SK-N-SH (cell line): ENCODE measurements at regions not wholly inside any gene's neighbourhood (a gene's known extent, or its start where the extent isn't known, plus 50 kb on each side); places are given as distances from the start of the nearest gene placed in this dataset.

Experiments used
- CTCF ChIA-PET: fragments of 300-600, 350-600 bp; formaldehyde crosslinking; extraction: SDS; loops from one replicate; lab custom pipeline; 2021; lab: Yijun Ruan, JAX
- POLR2A ChIA-PET: fragments of 350-600 bp; sonication (Branson Sonifier 250); formaldehyde crosslinking; extraction: SDS; loops from one replicate; lab custom pipeline; 2020; ENCODE audit warnings: antibody characterized with exemption, inconsistent platforms; lab: Yijun Ruan, JAX
- DNase-seq: peaks from one replicate; pipeline ENCODE4 v3.0.0; 2012
- H2AFZ ChIP-seq: fragments of 200-600 bp; sonication (generic); 2 replicates; pipeline ENCODE4 v1.8.1; 2016; ENCODE audit warnings: antibody characterized with exemption, mild to moderate bottlenecking, low read depth
- H3F3A ChIP-seq: fragments of 200-600 bp; sonication (generic); replicated peaks from 2 replicates; pipeline ENCODE3; 2016; ENCODE audit warnings: antibody characterized with exemption, mild to moderate bottlenecking; ENCODE audit not compliant: insufficient read depth
- H3K27ac ChIP-seq, 2 experiments: fragments of 200-500 bp in 1 of 2; fragments of 200-600 bp in 1 of 2; sonication (Bioruptor generic) in 1 of 2; sonication (generic), shearing (Covaris generic) in 1 of 2; 2 replicates each; pipeline versions ENCODE4 v1.5.1 to v1.6.1; 2014 to 2016; ENCODE audit warnings: low read depth in 2 of 2, inconsistent platforms in 1 of 2, low read length in 1 of 2, mild to moderate bottlenecking in 1 of 2, mixed read lengths in 1 of 2
- H3K27me3 ChIP-seq: fragments of 200-600 bp; sonication (generic), shearing (Covaris generic); 2 replicates; pipeline ENCODE4 v1.6.1; 2016; ENCODE audit warnings: mixed run types; ENCODE audit not compliant: insufficient read depth
- H3K36me3 ChIP-seq, 2 experiments: fragments of 200-500 bp in 1 of 2; fragments of 200-600 bp in 1 of 2; sonication (Bioruptor generic) in 1 of 2; sonication (generic) in 1 of 2; replicated peaks in 1 of 2; 2 replicates each; pipeline versions ENCODE3 to v1.5.1; 2014 to 2016; ENCODE audit warnings: low read length in 1 of 2, mild to moderate bottlenecking in 1 of 2; ENCODE audit not compliant: insufficient read depth in 2 of 2, control insufficient read depth in 1 of 2
- H3K4me1 ChIP-seq, 2 experiments: fragments of 200-500 bp in 1 of 2; fragments of 200-600 bp in 1 of 2; sonication (Bioruptor generic) in 1 of 2; sonication (generic), shearing (Covaris generic) in 1 of 2; 2 replicates each; pipeline versions ENCODE4 v1.5.1 to v1.6.1; 2014 to 2016; ENCODE audit warnings: low read depth in 1 of 2, low read length in 1 of 2, mixed run types in 1 of 2; ENCODE audit not compliant: insufficient read depth in 2 of 2, control insufficient read depth in 1 of 2
- H3K4me2 ChIP-seq: fragments of 200-600 bp; sonication (generic), shearing (Covaris generic); 2 replicates; pipeline ENCODE4 v1.6.1; 2017; ENCODE audit warnings: mixed run types
- H3K4me3 ChIP-seq, 2 experiments: fragments of 200-500 bp in 1 of 2; fragments of 200-600 bp in 1 of 2; sonication (Bioruptor generic) in 1 of 2; sonication (generic), shearing (Covaris generic) in 1 of 2; 2 replicates each; pipeline versions ENCODE4 v1.5.1 to v1.8.1; 2014 to 2016; ENCODE audit warnings: low read depth in 2 of 2, inconsistent platforms in 1 of 2, low read length in 1 of 2, mild to moderate bottlenecking in 1 of 2, mixed read lengths in 1 of 2, moderate library complexity in 1 of 2
- H3K79me2 ChIP-seq: fragments of 200-600 bp; sonication (generic); 2 replicates; pipeline ENCODE4 v1.8.1; 2017; ENCODE audit warnings: mild to moderate bottlenecking; ENCODE audit not compliant: insufficient read depth
- H3K9ac ChIP-seq: fragments of 200-600 bp; sonication (generic); 2 replicates; pipeline ENCODE4 v1.6.1; 2017; ENCODE audit warnings: mixed run types
- H3K9me2 ChIP-seq: fragments of 200-600 bp; sonication (generic); 2 replicates; pipeline ENCODE4 v1.6.1; 2017; ENCODE audit warnings: mixed run types
- H3K9me3 ChIP-seq: fragments of 200-600 bp; sonication (generic); 2 replicates; pipeline ENCODE4 v1.6.1; 2017; ENCODE audit warnings: mixed run types, mild to moderate bottlenecking, moderate library complexity
- H4K20me1 ChIP-seq: fragments of 200-600 bp; sonication (generic); 2 replicates; pipeline ENCODE4 v1.6.1; 2017; ENCODE audit warnings: mild to moderate bottlenecking, mixed run types; ENCODE audit not compliant: insufficient read depth
- ELF1 ChIP-seq: IDR thresholded peaks from 2 replicates; pipeline ENCODE4 v1.4.0; 2012
- FOXM1 ChIP-seq: IDR thresholded peaks from 2 replicates; pipeline ENCODE4 v1.4.0; 2012; ENCODE audit warnings: low read depth, mild to moderate bottlenecking
- JUND ChIP-seq: IDR thresholded peaks from 2 replicates; pipeline ENCODE4 v1.4.0; 2012
- POLR2AphosphoS5 ChIP-seq: IDR thresholded peaks from 2 replicates; pipeline ENCODE4 v1.6.1; 2012; ENCODE audit warnings: low read depth, low read length
- RAD21 ChIP-seq: IDR thresholded peaks from 2 replicates; pipeline ENCODE4 v1.6.1; 2012; ENCODE audit warnings: mild to moderate bottlenecking, low read length
- RFX5 ChIP-seq: IDR thresholded peaks from 2 replicates; pipeline ENCODE4 v1.6.1; 2012; ENCODE audit warnings: mild to moderate bottlenecking, improper control_type of control experiment, low read length
- RXRA ChIP-seq: IDR thresholded peaks from 2 replicates; pipeline ENCODE4 v1.4.0; 2012; ENCODE audit warnings: low read depth, mild to moderate bottlenecking, borderline replicate concordance
- SIN3A ChIP-seq: IDR thresholded peaks from 2 replicates; pipeline ENCODE4 v1.6.1; 2012; ENCODE audit warnings: low read depth, mild to moderate bottlenecking, low read length, moderate library complexity, borderline replicate concordance
- YY1 ChIP-seq: IDR thresholded peaks from 2 replicates; pipeline ENCODE4 v1.4.0; 2012; ENCODE audit warnings: low read depth, mild to moderate bottlenecking
- ZBTB33 ChIP-seq: IDR thresholded peaks from 2 replicates; pipeline ENCODE4 v1.4.0; 2012; ENCODE audit warnings: low read depth, borderline replicate concordance
- WGBS: methylation state at CpG from one replicate; pipeline ENCODE4 v1.1.6; 2017; ENCODE audit warnings: low lambda C conversion rate; 5-methylcytosine and 5-hydroxymethylcytosine counted together
- TF ChIP-seq, protein P1 (sequence below): fragments of 200-600 bp; sonication (generic); IDR thresholded peaks from 2 replicates; pipeline ENCODE4 v1.6.1; 2017; ENCODE audit warnings: antibody characterized with exemption, mild to moderate bottlenecking, moderate library complexity
- TF ChIP-seq, protein P2 (sequence below): fragments of 150-350 bp; IDR thresholded peaks from 2 replicates; pipeline ENCODE4 v1.6.1; 2017; ENCODE audit warnings: antibody characterized with exemption, low read length, low read depth, borderline replicate concordance
- TF ChIP-seq, protein P3 (sequence below): IDR thresholded peaks from 2 replicates; pipeline ENCODE4 v1.4.0; 2012; ENCODE audit warnings: low read depth, borderline replicate concordance

GRCh38 chr2:173537694-173538093 lies 183.0 kb downstream of the CDCA7 start:
- Histone ChIP-seq H3K36me3 (no peaks in the 10 kb centered on the region), H3K27me3 (no peaks in the 10 kb centered on the region; the same call in 1 of the 2 replicates), H3K9me3 (no peaks in the 10 kb centered on the region), H4K20me1 (no peaks in the 10 kb centered on the region), H3K4me2 (no peak overlapping the region), H3K4me3 (no peak overlapping the region), H3K79me2 (no peaks in the 10 kb centered on the region), H3F3A (no peaks in the 10 kb centered on the region), H3K4me1 (no peaks in the 10 kb centered on the region), H3K9me2 (no peaks in the 10 kb centered on the region), H3K27ac (no peak overlapping the region), H2AFZ (no peak overlapping the region), H3K9ac (no peak overlapping the region)
- WGBS: 22% methylated on average over 2 of the region's 2 CpGs
- POLR2A ChIA-PET: no interaction called here
- CTCF ChIA-PET: no interaction called here
- no peak for DNase-seq
- no peak for TF ChIP-seq ZBTB33
- TF ChIP-seq, protein P1, sequence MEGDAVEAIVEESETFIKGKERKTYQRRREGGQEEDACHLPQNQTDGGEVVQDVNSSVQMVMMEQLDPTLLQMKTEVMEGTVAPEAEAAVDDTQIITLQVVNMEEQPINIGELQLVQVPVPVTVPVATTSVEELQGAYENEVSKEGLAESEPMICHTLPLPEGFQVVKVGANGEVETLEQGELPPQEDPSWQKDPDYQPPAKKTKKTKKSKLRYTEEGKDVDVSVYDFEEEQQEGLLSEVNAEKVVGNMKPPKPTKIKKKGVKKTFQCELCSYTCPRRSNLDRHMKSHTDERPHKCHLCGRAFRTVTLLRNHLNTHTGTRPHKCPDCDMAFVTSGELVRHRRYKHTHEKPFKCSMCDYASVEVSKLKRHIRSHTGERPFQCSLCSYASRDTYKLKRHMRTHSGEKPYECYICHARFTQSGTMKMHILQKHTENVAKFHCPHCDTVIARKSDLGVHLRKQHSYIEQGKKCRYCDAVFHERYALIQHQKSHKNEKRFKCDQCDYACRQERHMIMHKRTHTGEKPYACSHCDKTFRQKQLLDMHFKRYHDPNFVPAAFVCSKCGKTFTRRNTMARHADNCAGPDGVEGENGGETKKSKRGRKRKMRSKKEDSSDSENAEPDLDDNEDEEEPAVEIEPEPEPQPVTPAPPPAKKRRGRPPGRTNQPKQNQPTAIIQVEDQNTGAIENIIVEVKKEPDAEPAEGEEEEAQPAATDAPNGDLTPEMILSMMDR: no peak
- no peak for TF ChIP-seq RXRA
- TF ChIP-seq ELF1: no peak
- TF ChIP-seq, protein P2, sequence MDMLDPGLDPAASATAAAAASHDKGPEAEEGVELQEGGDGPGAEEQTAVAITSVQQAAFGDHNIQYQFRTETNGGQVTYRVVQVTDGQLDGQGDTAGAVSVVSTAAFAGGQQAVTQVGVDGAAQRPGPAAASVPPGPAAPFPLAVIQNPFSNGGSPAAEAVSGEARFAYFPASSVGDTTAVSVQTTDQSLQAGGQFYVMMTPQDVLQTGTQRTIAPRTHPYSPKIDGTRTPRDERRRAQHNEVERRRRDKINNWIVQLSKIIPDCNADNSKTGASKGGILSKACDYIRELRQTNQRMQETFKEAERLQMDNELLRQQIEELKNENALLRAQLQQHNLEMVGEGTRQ: no peak
- TF ChIP-seq YY1: no peak
- no peak for TF ChIP-seq FOXM1
- TF ChIP-seq RFX5: no peak

GRCh38 chr2:173539615-173540014 lies 184.9 kb downstream of the CDCA7 start:
- Histone ChIP-seq H3K36me3 (no peaks in the 10 kb centered on the region), H3K9me3 (no peaks in the 10 kb centered on the region), H3K27me3 (no peaks in the 10 kb centered on the region; the same call in 1 of the 2 replicates), H3K4me1 (no peaks in the 10 kb centered on the region), H3K4me2 (no peak overlapping the region), H2AFZ (no peak overlapping the region), H3K4me3 (no peak overlapping the region), H3F3A (no peaks in the 10 kb centered on the region), H4K20me1 (no peaks in the 10 kb centered on the region), H3K79me2 (no peaks in the 10 kb centered on the region), H3K9ac (no peak overlapping the region), H3K9me2 (no peaks in the 10 kb centered on the region), H3K27ac (no peak overlapping the region)
- no peak for DNase-seq
- no peak for TF ChIP-seq POLR2AphosphoS5
- no peak for TF ChIP-seq JUND
- TF ChIP-seq, protein P2: no peak
- no peak for TF ChIP-seq SIN3A
- TF ChIP-seq, protein P3, sequence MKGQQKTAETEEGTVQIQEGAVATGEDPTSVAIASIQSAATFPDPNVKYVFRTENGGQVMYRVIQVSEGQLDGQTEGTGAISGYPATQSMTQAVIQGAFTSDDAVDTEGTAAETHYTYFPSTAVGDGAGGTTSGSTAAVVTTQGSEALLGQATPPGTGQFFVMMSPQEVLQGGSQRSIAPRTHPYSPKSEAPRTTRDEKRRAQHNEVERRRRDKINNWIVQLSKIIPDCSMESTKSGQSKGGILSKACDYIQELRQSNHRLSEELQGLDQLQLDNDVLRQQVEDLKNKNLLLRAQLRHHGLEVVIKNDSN: no peak
- TF ChIP-seq RAD21: no peak
- CTCF ChIA-PET: interaction anchor here (0.9 to 1.6 kb wide), 2 partner anchors 27 to 90 kb away, joined by 3 to 5 read pairs; no protein-coding TSS in a partner anchor
- WGBS: 82% methylated on average over 2 of the region's 2 CpGs
- POLR2A ChIA-PET: no interaction called here
